Hematopoietic multipotent progenitor cell treated with erythropoietin and hydrocortisone succinate and interleukin-3 and kit ligand, for 8 days (in vitro differentiated cells): ENCODE measurements at regions not wholly inside any gene's neighbourhood (a gene's known extent, or its start where the extent isn't known, plus 50 kb on each side); places are given as distances from the start of the nearest gene placed in this dataset.
"Not testable (repeated sequence)": the region's sequence is repeated elsewhere in the genome, so short reads cannot be mapped to it uniquely, and the experiment has no call there.

Experiments used
- DNase-seq: peaks from one replicate; pipeline ENCODE4 v3.0.0-alpha.2; 2015

- DNase-seq: not testable (repeated sequence)
Measured at GRCh38 chr5:102154791-102155605, 141.1 kb downstream of the SLCO4C1 start.

- DNase-seq: no peak
Measured at GRCh38 chr5:102154291-102154690, 141.8 kb downstream of the SLCO4C1 start.

GRCh38 chr5:102153003-102153759 lies 142.9 kb downstream of the SLCO4C1 start:
- peak; percentile 34 for DNase-seq

- no peak for DNase-seq
Measured at GRCh38 chr5:102139029-102139428, 157.1 kb downstream of the SLCO4C1 start.

GRCh38 chr5:102138243-102138653 lies 157.8 kb downstream of the SLCO4C1 start:
- no peak for DNase-seq

- no peak for DNase-seq
Measured at GRCh38 chr5:102130890-102131289, 165.2 kb downstream of the SLCO4C1 start.

- DNase-seq: no peak
Measured at GRCh38 chr5:102130386-102130785, 165.7 kb downstream of the SLCO4C1 start.

GRCh38 chr5:102119252-102119651 lies 176.8 kb downstream of the SLCO4C1 start:
- no peak for DNase-seq

- no peak for DNase-seq
Measured at GRCh38 chr5:102115736-102116135, 180.3 kb downstream of the SLCO4C1 start.

- no peak for DNase-seq
Measured at GRCh38 chr5:102114525-102115069, 181.5 kb downstream of the SLCO4C1 start.

GRCh38 chr5:102107865-102108264 lies 188.2 kb downstream of the SLCO4C1 start:
- no peak for DNase-seq

GRCh38 chr5:102106599-102106998 lies 189.5 kb downstream of the SLCO4C1 start:
- no peak for DNase-seq

GRCh38 chr5:102099766-102100331 lies 196.2 kb downstream of the SLCO4C1 start:
- DNase-seq: no peak

GRCh38 chr5:102099083-102099482 lies 197.0 kb downstream of the SLCO4C1 start:
- DNase-seq: not testable (repeated sequence)

GRCh38 chr5:102098606-102099005 lies 197.5 kb downstream of the SLCO4C1 start:
- not testable (repeated sequence) for DNase-seq

GRCh38 chr5:102090770-102091169 lies 205.3 kb downstream of the SLCO4C1 start:
- DNase-seq: peak; percentile 35

GRCh38 chr5:102089883-102090282 lies 206.2 kb downstream of the SLCO4C1 start:
- no peak for DNase-seq

- DNase-seq: no peak
Measured at GRCh38 chr5:102087906-102088305, 208.2 kb downstream of the SLCO4C1 start.

GRCh38 chr5:102080288-102080687 lies 215.8 kb downstream of the SLCO4C1 start:
- no peak for DNase-seq

GRCh38 chr5:102077920-102078319 lies 218.2 kb downstream of the SLCO4C1 start:
- no peak for DNase-seq

- DNase-seq: no peak
Measured at GRCh38 chr5:102069974-102070373, 226.1 kb downstream of the SLCO4C1 start.

GRCh38 chr5:102068870-102069269 lies 227.2 kb downstream of the SLCO4C1 start:
- no peak for DNase-seq

- DNase-seq: no peak
Measured at GRCh38 chr5:102049517-102049916, 246.6 kb downstream of the SLCO4C1 start.
